ENCODE measurements at regions not wholly inside any gene's neighbourhood (a gene's known extent, or its start where the extent isn't known, plus 50 kb on each side); places are given as distances from the start of the nearest gene placed in this dataset.
"Not testable (repeated sequence)": the region's sequence is repeated elsewhere in the genome, so short reads cannot be mapped to it uniquely, and the experiment has no call there.

GRCh38 chr4:49288796-49289195 lies 302.7 kb downstream of the CWH43 start:
- H3K79me1 ChIP-seq (ENCODE audit: low read length); H4K8ac ChIP-seq (ENCODE audit: low read depth, low read length); H3K9ac ChIP-seq (ENCODE audit: low read length); H3K36me3 ChIP-seq (ENCODE audit: control insufficient read depth, insufficient read depth, low read length); H3K79me2 ChIP-seq (ENCODE audit: control insufficient read depth, insufficient read depth, low read length); H3K27ac ChIP-seq (ENCODE audit: low read depth, low read length); H3K56ac ChIP-seq (ENCODE audit: low read length); H2AK5ac ChIP-seq (ENCODE audit: low read length); H4K5ac ChIP-seq (ENCODE audit: low read length); H3K18ac ChIP-seq (ENCODE audit: low read length); H3K4ac ChIP-seq (ENCODE audit: low read depth, low read length); H3K4me2 ChIP-seq (ENCODE audit: low read length); H3K4me1 ChIP-seq (ENCODE audit: control insufficient read depth, low read depth, low read length); H3K27me3 ChIP-seq (ENCODE audit: insufficient read depth, low read length, poor library complexity); H2BK5ac ChIP-seq (ENCODE audit: low read length); H3K23ac ChIP-seq (ENCODE audit: low read length); H2BK15ac ChIP-seq (replicated peaks; ENCODE audit: low read depth); DNase-seq; H2BK120ac ChIP-seq (ENCODE audit: low read depth, low read length): not testable (repeated sequence)
- peak overlapping the region; percentile 47 for H3K4me3 ChIP-seq (ENCODE audit: low read length)
- no CpG with 5 or more reads among the region's 11 CpGs for WGBS (ENCODE audit: extremely low coverage, insufficient coverage, low lambda C conversion rate)

GRCh38 chr4:49314815-49315214 lies 328.7 kb downstream of the CWH43 start:
- not testable (repeated sequence) for H3K27me3 ChIP-seq (ENCODE audit: insufficient read depth, low read length, poor library complexity); H3K4me3 ChIP-seq (ENCODE audit: low read length); H4K8ac ChIP-seq (ENCODE audit: low read depth, low read length); H3K36me3 ChIP-seq (ENCODE audit: control insufficient read depth, insufficient read depth, low read length); H3K56ac ChIP-seq (ENCODE audit: low read length); H3K18ac ChIP-seq (ENCODE audit: low read length); H3K79me1 ChIP-seq (ENCODE audit: low read length); H3K9ac ChIP-seq (ENCODE audit: low read length); H2AK5ac ChIP-seq (ENCODE audit: low read length); H3K23ac ChIP-seq (ENCODE audit: low read length); DNase-seq; H4K5ac ChIP-seq (ENCODE audit: low read length); H3K4me1 ChIP-seq (ENCODE audit: control insufficient read depth, low read depth, low read length); H3K4me2 ChIP-seq (ENCODE audit: low read length); H3K79me2 ChIP-seq (ENCODE audit: control insufficient read depth, insufficient read depth, low read length); H3K27ac ChIP-seq (ENCODE audit: low read depth, low read length); H2BK5ac ChIP-seq (ENCODE audit: low read length); H2BK15ac ChIP-seq (replicated peaks; ENCODE audit: low read depth); H3K4ac ChIP-seq (ENCODE audit: low read depth, low read length); H2BK120ac ChIP-seq (ENCODE audit: low read depth, low read length)
- no CpG with 5 or more reads among the region's 18 CpGs for WGBS (ENCODE audit: extremely low coverage, insufficient coverage, low lambda C conversion rate)

DNA sequence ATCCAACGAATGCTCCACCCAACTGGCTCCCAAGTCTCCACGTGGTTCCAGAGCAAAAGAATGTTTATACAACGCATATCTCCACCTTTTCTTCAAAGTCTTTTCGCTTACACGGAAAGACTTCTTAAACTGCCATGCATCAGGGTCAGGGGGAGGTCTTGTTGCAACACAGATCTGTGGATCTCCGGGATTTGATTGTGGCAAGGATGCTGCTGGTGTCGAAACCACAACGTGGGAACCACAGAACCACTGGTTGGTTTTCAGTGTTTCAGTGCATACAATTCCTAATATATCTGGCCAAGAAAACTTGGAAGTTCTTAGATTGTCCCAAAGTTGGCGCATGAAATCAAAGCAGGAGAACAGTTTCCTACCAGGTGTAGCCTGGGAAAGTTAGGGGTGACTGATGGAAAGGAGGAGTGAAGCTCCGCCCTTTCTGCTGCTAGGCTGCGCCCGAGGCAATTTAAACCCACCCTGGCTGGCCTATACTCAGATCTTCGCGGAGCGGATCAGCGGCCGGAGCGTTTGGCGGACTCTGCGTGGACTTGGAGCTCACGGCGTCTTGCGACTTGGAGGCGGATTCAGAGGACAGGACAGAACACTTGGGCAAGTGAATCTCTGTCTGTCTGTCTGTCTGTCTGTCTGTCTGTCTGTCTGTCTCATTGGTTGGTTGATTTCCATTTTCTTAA lies 334.8 kb downstream of the CWH43 start:
- H3K27ac ChIP-seq (ENCODE audit: low read depth, low read length); H2BK15ac ChIP-seq (replicated peaks; ENCODE audit: low read depth); H3K9ac ChIP-seq (ENCODE audit: low read length); H2BK120ac ChIP-seq (ENCODE audit: low read depth, low read length); H3K4me1 ChIP-seq (ENCODE audit: control insufficient read depth, low read depth, low read length); H3K4me2 ChIP-seq (ENCODE audit: low read length); H3K56ac ChIP-seq (ENCODE audit: low read length); H3K18ac ChIP-seq (ENCODE audit: low read length); H2AK5ac ChIP-seq (ENCODE audit: low read length); H4K5ac ChIP-seq (ENCODE audit: low read length); DNase-seq; H3K4me3 ChIP-seq (ENCODE audit: low read length); H3K23ac ChIP-seq (ENCODE audit: low read length); H2BK5ac ChIP-seq (ENCODE audit: low read length); H3K27me3 ChIP-seq (ENCODE audit: insufficient read depth, low read length, poor library complexity); H3K36me3 ChIP-seq (ENCODE audit: control insufficient read depth, insufficient read depth, low read length); H3K79me1 ChIP-seq (ENCODE audit: low read length); H4K8ac ChIP-seq (ENCODE audit: low read depth, low read length); H3K79me2 ChIP-seq (ENCODE audit: control insufficient read depth, insufficient read depth, low read length); H3K4ac ChIP-seq (ENCODE audit: low read depth, low read length): not testable (repeated sequence)
- WGBS (ENCODE audit: extremely low coverage, insufficient coverage, low lambda C conversion rate): no CpG with 5 or more reads among the region's 24 CpGs

DNA sequence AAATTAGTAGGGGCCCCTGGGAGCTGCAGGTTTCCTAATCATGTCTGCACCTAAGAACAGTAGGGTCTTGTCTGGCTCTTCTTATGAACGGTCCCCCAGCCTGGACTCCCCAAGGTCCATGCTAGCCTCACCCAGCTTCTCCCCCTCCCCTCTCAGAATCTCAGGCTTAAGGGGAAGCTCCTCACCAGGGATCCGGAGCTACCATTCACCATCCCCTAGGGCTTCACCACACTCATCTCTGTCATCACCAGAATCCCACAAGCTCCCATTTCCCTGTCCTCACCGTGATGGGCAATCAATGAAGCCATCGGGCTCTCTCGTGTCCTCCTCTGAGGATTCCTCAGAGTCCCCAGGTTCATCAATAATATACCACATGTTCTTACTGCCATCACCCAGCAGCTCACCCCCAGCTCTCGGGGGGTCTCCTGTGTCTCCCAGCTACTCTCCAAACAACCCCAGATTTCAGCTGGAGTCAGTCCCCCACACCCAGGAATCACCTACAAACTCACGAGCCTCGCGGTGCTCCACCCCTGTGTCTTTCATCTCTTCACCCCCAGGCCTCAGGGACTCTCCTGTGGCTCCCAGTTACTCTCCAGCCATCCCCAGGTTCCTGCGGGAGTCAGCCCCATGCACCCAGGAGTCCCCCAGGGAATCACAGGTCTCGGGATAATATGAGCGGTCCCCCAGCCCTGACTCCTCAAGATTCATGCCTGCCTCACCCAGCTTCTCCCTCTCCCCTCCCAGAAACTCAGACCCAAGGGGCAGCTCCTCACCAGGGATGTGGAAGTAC lies 335.6 kb downstream of the CWH43 start:
- not testable (repeated sequence) for H3K27ac ChIP-seq (ENCODE audit: low read depth, low read length); H2AK5ac ChIP-seq (ENCODE audit: low read length); H4K5ac ChIP-seq (ENCODE audit: low read length); H3K4me3 ChIP-seq (ENCODE audit: low read length); H3K18ac ChIP-seq (ENCODE audit: low read length); H4K8ac ChIP-seq (ENCODE audit: low read depth, low read length); H3K4ac ChIP-seq (ENCODE audit: low read depth, low read length); H3K79me2 ChIP-seq (ENCODE audit: control insufficient read depth, insufficient read depth, low read length); H3K56ac ChIP-seq (ENCODE audit: low read length); H3K23ac ChIP-seq (ENCODE audit: low read length); H2BK120ac ChIP-seq (ENCODE audit: low read depth, low read length); H3K36me3 ChIP-seq (ENCODE audit: control insufficient read depth, insufficient read depth, low read length); H3K4me1 ChIP-seq (ENCODE audit: control insufficient read depth, low read depth, low read length); H3K4me2 ChIP-seq (ENCODE audit: low read length); H3K79me1 ChIP-seq (ENCODE audit: low read length); H2BK15ac ChIP-seq (replicated peaks; ENCODE audit: low read depth); H3K9ac ChIP-seq (ENCODE audit: low read length); DNase-seq; H2BK5ac ChIP-seq (ENCODE audit: low read length); H3K27me3 ChIP-seq (ENCODE audit: insufficient read depth, low read length, poor library complexity)
- WGBS (ENCODE audit: extremely low coverage, insufficient coverage, low lambda C conversion rate): no CpG with 5 or more reads among the region's 12 CpGs

DNA sequence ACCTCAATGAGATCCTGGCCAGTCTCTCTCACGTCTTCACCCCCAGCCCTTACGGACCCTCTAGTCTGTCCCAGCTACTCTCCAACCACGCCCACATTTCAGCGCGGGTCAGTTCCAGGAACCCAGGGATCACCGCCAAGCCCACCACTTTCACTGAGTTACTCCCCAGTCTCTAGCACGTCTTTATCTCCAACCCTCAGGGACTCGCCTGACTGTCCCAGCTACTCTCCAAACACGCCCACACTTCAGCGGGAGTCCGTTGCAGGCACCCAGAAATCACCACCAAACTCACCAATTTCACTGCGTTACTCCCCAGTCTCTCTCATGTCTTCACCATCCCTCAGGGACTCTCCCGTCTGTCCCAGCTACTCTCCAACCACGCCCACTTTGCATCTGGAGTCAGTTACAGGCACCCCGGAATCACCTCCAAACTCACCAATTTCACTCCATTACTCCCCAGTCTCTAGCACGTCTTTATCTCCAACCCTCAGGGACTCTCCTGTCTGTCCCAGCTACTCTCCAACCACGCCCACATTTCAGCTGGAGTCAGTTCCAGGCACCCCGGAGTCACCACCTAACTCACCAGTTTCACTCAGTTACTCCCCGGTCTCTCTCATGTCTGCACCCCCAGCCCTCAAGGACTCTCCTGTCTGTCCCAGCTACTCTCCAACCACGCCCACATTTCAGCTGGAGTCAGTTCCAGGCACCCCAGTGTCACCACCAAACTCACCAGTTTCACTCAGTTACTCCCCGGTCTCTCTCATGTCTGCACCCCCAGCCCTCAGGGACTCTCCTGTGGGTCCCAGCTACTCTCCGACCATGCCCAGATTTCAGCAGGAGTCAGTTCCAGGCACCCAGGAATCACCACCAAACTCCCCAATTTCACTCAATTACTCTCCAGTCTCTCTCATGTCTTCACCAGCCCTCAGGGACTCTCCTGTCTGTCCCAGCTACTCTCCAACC lies 336.8 kb downstream of the CWH43 start:
- not testable (repeated sequence) for H2BK15ac ChIP-seq (replicated peaks; ENCODE audit: low read depth); H3K79me1 ChIP-seq (ENCODE audit: low read length); H3K23ac ChIP-seq (ENCODE audit: low read length); H3K27me3 ChIP-seq (ENCODE audit: insufficient read depth, low read length, poor library complexity); DNase-seq; H2BK120ac ChIP-seq (ENCODE audit: low read depth, low read length); H3K4me1 ChIP-seq (ENCODE audit: control insufficient read depth, low read depth, low read length); H3K56ac ChIP-seq (ENCODE audit: low read length); H3K4me3 ChIP-seq (ENCODE audit: low read length); H4K8ac ChIP-seq (ENCODE audit: low read depth, low read length); H3K18ac ChIP-seq (ENCODE audit: low read length); H3K79me2 ChIP-seq (ENCODE audit: control insufficient read depth, insufficient read depth, low read length); H2AK5ac ChIP-seq (ENCODE audit: low read length); H4K5ac ChIP-seq (ENCODE audit: low read length); H2BK5ac ChIP-seq (ENCODE audit: low read length); H3K9ac ChIP-seq (ENCODE audit: low read length); H3K36me3 ChIP-seq (ENCODE audit: control insufficient read depth, insufficient read depth, low read length); H3K27ac ChIP-seq (ENCODE audit: low read depth, low read length); H3K4ac ChIP-seq (ENCODE audit: low read depth, low read length); H3K4me2 ChIP-seq (ENCODE audit: low read length)
- WGBS (ENCODE audit: extremely low coverage, insufficient coverage, low lambda C conversion rate): no CpG with 5 or more reads among the region's 22 CpGs
